ENCODE measurements at regions not wholly inside any gene's neighbourhood (a gene's known extent, or its start where the extent isn't known, plus 50 kb on each side); places are given as distances from the start of the nearest gene placed in this dataset.

- TF ChIP-seq CHD2 (IDR thresholded peaks at IDR 0.05; ENCODE audit: low read length, partially characterized antibody) (no peak), USF2 (IDR thresholded peaks at IDR 0.05) (no peak), POLR2A (IDR thresholded peaks at IDR 0.05; ENCODE audit: low read length) (no peak), CTCF (IDR thresholded peaks at IDR 0.05) (no peak), REST (IDR thresholded peaks at IDR 0.05) (no peak), ZC3H11A (IDR thresholded peaks at IDR 0.05) (no peak), HOXA7 (CRISPR knock-in tag; IDR thresholded peaks at IDR 0.05) (no peak), NR3C1 (IDR thresholded peaks at IDR 0.05) (no peak), RCOR1 (IDR thresholded peaks at IDR 0.05; ENCODE audit: low read depth, low read length) (no peak)
Observed at GRCh38 chr12:30570211-30570890, 125.3 kb downstream of the IPO8 start.

Measured in A549 (cell line).